HEK293T (cell line): ENCODE measurements at regions not wholly inside any gene's neighbourhood (a gene's known extent, or its start where the extent isn't known, plus 50 kb on each side); places are given as distances from the start of the nearest gene placed in this dataset.

ENCODE experiments used
- CTCF ChIA-PET: fragments of 350-600 bp; formaldehyde crosslinking; extraction: SDS; loops from one replicate; lab custom pipeline; 2021; ENCODE audit warnings: antibody characterized with exemption, inconsistent platforms; lab: Yijun Ruan, JAX
- POLR2A ChIA-PET: fragments of 350-600 bp; formaldehyde crosslinking; extraction: SDS; loops from one replicate; lab custom pipeline; 2020; ENCODE audit warnings: antibody characterized with exemption, inconsistent platforms; lab: Yijun Ruan, JAX
- DNase-seq: peaks from one replicate; pipeline ENCODE4 v3.0.0; 2012; ENCODE audit warnings: mixed read lengths; ENCODE audit errors: extremely low spot score
- ARNT ChIP-seq: fragments of 450-650 bp; IDR thresholded peaks from 2 replicates; pipeline ENCODE4 v1.6.1; 2017; ENCODE audit warnings: mild to moderate bottlenecking
- BHLHE40 ChIP-seq: fragments of 450-650 bp; IDR thresholded peaks from 2 replicates; pipeline ENCODE4 v1.6.1; 2016; ENCODE audit warnings: mild to moderate bottlenecking, moderate library complexity, borderline replicate concordance
- CTBP1 ChIP-seq: fragments of 450-650 bp; IDR thresholded peaks from 2 replicates; pipeline ENCODE4 v1.6.1; 2016; ENCODE audit warnings: borderline replicate concordance
- ELF4 ChIP-seq: fragments of 450-650 bp; IDR thresholded peaks from 2 replicates; pipeline ENCODE4 v1.6.1; 2017; ENCODE audit warnings: antibody characterized with exemption
- FOXA1 ChIP-seq: fragments of 450-650 bp; IDR thresholded peaks from 2 replicates; pipeline ENCODE4 v1.6.1; 2016; ENCODE audit warnings: mild to moderate bottlenecking
- FOXK2 ChIP-seq: fragments of 450-650 bp; IDR thresholded peaks from 2 replicates; pipeline ENCODE4 v1.6.1; 2016; ENCODE audit warnings: mild to moderate bottlenecking
- FOXM1 ChIP-seq: fragments of 450-650 bp; IDR thresholded peaks from 2 replicates; pipeline ENCODE4 v1.6.1; 2017; ENCODE audit warnings: mild to moderate bottlenecking, borderline replicate concordance
- HDGF ChIP-seq: fragments of 450-650 bp; IDR thresholded peaks from 2 replicates; pipeline ENCODE4 v1.6.1; 2017; ENCODE audit warnings: antibody characterized with exemption, borderline replicate concordance
- L3MBTL2 ChIP-seq: fragments of 450-650 bp; conservative IDR thresholded peaks from 2 replicates; pipeline ENCODE4 v1.6.1; 2016; ENCODE audit warnings: mild to moderate bottlenecking
- LEF1 ChIP-seq: fragments of 450-650 bp; IDR thresholded peaks from 2 replicates; pipeline ENCODE4 v1.6.1; 2017; ENCODE audit warnings: mild to moderate bottlenecking, borderline replicate concordance
- NFRKB ChIP-seq: fragments of 450-650 bp; IDR thresholded peaks from 2 replicates; pipeline ENCODE4 v1.6.1; 2016; ENCODE audit warnings: mild to moderate bottlenecking, moderate library complexity
- PKNOX1 ChIP-seq: fragments of 450-650 bp; IDR thresholded peaks from 2 replicates; pipeline ENCODE4 v1.6.1; 2016
- SP1 ChIP-seq: fragments of 450-650 bp; IDR thresholded peaks from 2 replicates; pipeline ENCODE4 v1.6.1; 2017
- SUZ12 ChIP-seq: fragments of 450-650 bp; IDR thresholded peaks from 2 replicates; pipeline ENCODE4 v1.6.1; 2016; ENCODE audit warnings: mild to moderate bottlenecking
- TARDBP ChIP-seq: fragments of 450-650 bp; IDR thresholded peaks from 2 replicates; pipeline ENCODE4 v1.6.1; 2016
- ZNF384 ChIP-seq: fragments of 450-650 bp; IDR thresholded peaks from 2 replicates; pipeline ENCODE4 v1.6.1; 2016

GRCh38 chr17:15036238-15036637 is 228.9 kb downstream of the PMP22 start:
- ChIA-PET CTCF (no interaction called here), POLR2A (no interaction called here)
- DNase-seq: no peak
- TF ChIP-seq ELF4 (no peak), L3MBTL2 (no peak), FOXK2 (no peak), FOXA1 (no peak), ZNF384 (no peak), CTBP1 (no peak), NFRKB (no peak)

- DNase-seq: no peak
- CTCF ChIA-PET: no interaction called here
- TF ChIP-seq ZNF384 (no peak), L3MBTL2 (no peak), NFRKB (no peak), HDGF (no peak)
- POLR2A ChIA-PET: no interaction called here
These were observed 233.2 kb downstream of the PMP22 start for GRCh38 chr17:15031975-15032374.

- ChIA-PET POLR2A (no interaction called here), CTCF (no interaction called here)
- no peak for DNase-seq
- TF ChIP-seq ARNT (no peak), FOXA1 (no peak), SUZ12 (no peak), TARDBP (no peak), PKNOX1 (no peak), FOXK2 (no peak), CTBP1 (no peak), NFRKB (no peak), ELF4 (no peak), ZNF384 (no peak), HDGF (no peak), SP1 (no peak), FOXM1 (no peak), BHLHE40 (no peak), LEF1 (no peak), L3MBTL2 (no peak)
These were observed 235.7 kb downstream of the PMP22 start for GRCh38 chr17:15029469-15029868.

GRCh38 chr17:15027853-15028252 is 237.3 kb downstream of the PMP22 start:
- CTCF ChIA-PET: no interaction called here
- TF ChIP-seq CTBP1 (no peak), SP1 (no peak), FOXK2 (no peak), L3MBTL2 (no peak), PKNOX1 (no peak), BHLHE40 (no peak), ELF4 (no peak), FOXA1 (no peak), SUZ12 (no peak), ARNT (no peak), TARDBP (no peak), HDGF (no peak), ZNF384 (no peak), NFRKB (no peak), FOXM1 (no peak)
- no peak for DNase-seq
- POLR2A ChIA-PET: no interaction called here

- DNase-seq: no peak
- POLR2A ChIA-PET: no interaction called here
- CTCF ChIA-PET: no interaction called here
- no peak for TF ChIP-seq L3MBTL2
- no peak for TF ChIP-seq CTBP1
- TF ChIP-seq SUZ12: no peak
- TF ChIP-seq ZNF384: no peak
These were observed 239.0 kb downstream of the PMP22 start for GRCh38 chr17:15026088-15026487.

- CTCF ChIA-PET: no interaction called here
- DNase-seq: no peak
- POLR2A ChIA-PET: no interaction called here
- TF ChIP-seq LEF1 (no peak), TARDBP (no peak), SUZ12 (no peak), ARNT (no peak)
These were observed 241.4 kb downstream of the PMP22 start for GRCh38 chr17:15023589-15024336.

GRCh38 chr17:15019158-15019557 is 246.0 kb downstream of the PMP22 start:
- no peak for DNase-seq
- CTCF ChIA-PET: no interaction called here
- TF ChIP-seq NFRKB (no peak), BHLHE40 (no peak), SUZ12 (no peak), PKNOX1 (no peak), FOXK2 (no peak), TARDBP (no peak)
- POLR2A ChIA-PET: no interaction called here
